Activated CD8-positive, alpha-beta T cell treated with anti-CD3 and anti-CD28 coated beads for 36 hours (primary cell): ENCODE measurements at regions not wholly inside any gene's neighbourhood (a gene's known extent, or its start where the extent isn't known, plus 50 kb on each side); places are given as distances from the start of the nearest gene placed in this dataset.

Source experiments
- ATAC-seq: fragments of 200-7000 bp; cut with Tn5 transposase; one replicate; pipeline ENCODE4 v1.10.0; 2021; ENCODE audit warnings: mild to moderate bottlenecking, moderate library complexity
- CTCF ChIA-PET: fragments of 350-600 bp; sonication (Branson Sonifier 250); formaldehyde crosslinking; loops from one replicate; lab custom pipeline; 2021; ENCODE audit warnings: antibody characterized with exemption; lab: Charles Lee
- POLR2A ChIA-PET: fragments of 350-600 bp; sonication (Branson Sonifier 250); formaldehyde crosslinking; loops from one replicate; lab custom pipeline; 2021; ENCODE audit warnings: antibody characterized with exemption; lab: Charles Lee
- DNase-seq: peaks from one replicate; pipeline ENCODE4 v3.0.0-alpha.2; 2020
- H3K27ac Mint-ChIP-seq: one replicate; pipeline ENCODE4 v1.8.0; 2021; ENCODE audit warnings: mild to moderate bottlenecking, mixed read lengths
- H3K27me3 Mint-ChIP-seq: one replicate; pipeline ENCODE4 v1.8.0; 2021; ENCODE audit warnings: mixed read lengths
- H3K36me3 Mint-ChIP-seq: one replicate; pipeline ENCODE4 v1.8.0; 2021; ENCODE audit warnings: low read depth, mixed read lengths
- H3K4me1 Mint-ChIP-seq: one replicate; pipeline ENCODE4 v1.8.0; 2021; ENCODE audit warnings: low read depth, mixed read lengths
- H3K4me3 Mint-ChIP-seq: one replicate; pipeline ENCODE4 v1.8.0; 2021; ENCODE audit warnings: mild to moderate bottlenecking, moderate library complexity, mixed read lengths
- H3K9me3 Mint-ChIP-seq: one replicate; pipeline ENCODE4 v1.8.0; 2021; ENCODE audit warnings: mixed read lengths
- CTCF ChIP-seq: fragments of 200-600 bp; IDR thresholded peaks from one replicate; pipeline ENCODE4 v1.8.0; 2022; ENCODE audit warnings: antibody characterized with exemption, mild to moderate bottlenecking
- intact Hi-C: fragments of 100-400 bp; cut with micrococcal nuclease; formaldehyde crosslinking; loops from one replicate; pipeline ENCODE4 v1.10.0; 2022

- Mint-ChIP-seq H3K4me1 (peaks cover 18% of the 10 kb centered on the region), H3K27ac (no peak overlapping the region), H3K4me3 (no peak overlapping the region), H3K27me3 (no peaks in the 10 kb centered on the region), H3K9me3 (no peaks in the 10 kb centered on the region), H3K36me3 (no peaks in the 10 kb centered on the region)
- CTCF ChIA-PET: no interaction called here
- ATAC-seq (no peak), DNase-seq (no peak)
- no peak for TF ChIP-seq CTCF
- POLR2A ChIA-PET: no interaction called here
- intact Hi-C loops: no loop called here
These were observed 72.8 kb upstream of the PLCL2 start for GRCh38 chr3:16811950-16812349.

GRCh38 chr3:16813336-16813735, 71.4 kb upstream of the PLCL2 start:
- Mint-ChIP-seq H3K9me3 (no peaks in the 10 kb centered on the region), H3K27ac (no peak overlapping the region), H3K27me3 (no peaks in the 10 kb centered on the region), H3K4me1 (peaks cover 18% of the 10 kb centered on the region), H3K36me3 (no peaks in the 10 kb centered on the region), H3K4me3 (no peak overlapping the region)
- intact Hi-C loops: no loop called here
- no peak for TF ChIP-seq CTCF
- ChIA-PET CTCF (no interaction called here), POLR2A (no interaction called here)
- ATAC-seq (no peak), DNase-seq (no peak)

GRCh38 chr3:16816048-16816780, 68.5 kb upstream of the PLCL2 start:
- intact Hi-C loops: no loop called here
- Mint-ChIP-seq H3K27me3 (no peaks in the 10 kb centered on the region), H3K36me3 (no peaks in the 10 kb centered on the region), H3K4me3 (no peak overlapping the region), H3K27ac (no peak overlapping the region), H3K9me3 (no peaks in the 10 kb centered on the region), H3K4me1 (peaks cover 12% of the 10 kb centered on the region)
- DNase-seq: no peak
- CTCF ChIA-PET: interaction anchor here (0.6 to 0.8 kb wide), 2 partner anchors 11 to 26 kb away, joined by 3 read pairs; no protein-coding TSS in a partner anchor
- POLR2A ChIA-PET: no interaction called here
- no peak for TF ChIP-seq CTCF
- ATAC-seq: peak; percentile 30

- ChIA-PET CTCF (no interaction called here), POLR2A (no interaction called here)
- DNase-seq (no peak), ATAC-seq (no peak)
- Mint-ChIP-seq H3K36me3 (no peaks in the 10 kb centered on the region), H3K4me1 (peaks cover 3% of the 10 kb centered on the region), H3K4me3 (no peak overlapping the region), H3K27me3 (no peaks in the 10 kb centered on the region), H3K9me3 (no peaks in the 10 kb centered on the region), H3K27ac (no peak overlapping the region)
- intact Hi-C loops: no loop called here
- no peak for TF ChIP-seq CTCF
These were observed 67.6 kb upstream of the PLCL2 start for GRCh38 chr3:16817197-16817596.

GRCh38 chr3:16818194-16818593, 66.6 kb upstream of the PLCL2 start:
- Mint-ChIP-seq H3K4me1 (peaks cover 3% of the 10 kb centered on the region), H3K4me3 (no peak overlapping the region), H3K36me3 (no peaks in the 10 kb centered on the region), H3K27me3 (no peaks in the 10 kb centered on the region), H3K9me3 (no peaks in the 10 kb centered on the region), H3K27ac (no peak overlapping the region)
- no peak for TF ChIP-seq CTCF
- DNase-seq: no peak
- POLR2A ChIA-PET: no interaction called here
- CTCF ChIA-PET: no interaction called here
- intact Hi-C loops: no loop called here
- no peak for ATAC-seq
